ENCODE measurements at regions not wholly inside any gene's neighbourhood (a gene's known extent, or its start where the extent isn't known, plus 50 kb on each side); places are given as distances from the start of the nearest gene placed in this dataset.

- Histone ChIP-seq H3K9me2 (ENCODE audit: insufficient read depth) (no peaks in the 10 kb centered on the region), H3K9me3 (ENCODE audit: insufficient read depth, low read depth) (no peaks in the 10 kb centered on the region), H3K79me2 (ENCODE audit: low read depth) (no peaks in the 10 kb centered on the region), H3K36me3 (ENCODE audit: low read depth) (no peaks in the 10 kb centered on the region), H4K20me1 (ENCODE audit: insufficient read depth) (no peaks in the 10 kb centered on the region), H3K4me3 (no peak overlapping the region), H3K4me2 (no peak overlapping the region), H3K27ac (no peak overlapping the region), H3F3A (ENCODE audit: insufficient read depth, low read depth) (no peaks in the 10 kb centered on the region), H2AFZ (no peak overlapping the region), H3K27me3 (ENCODE audit: insufficient read depth, low read depth) (no peaks in the 10 kb centered on the region), H3K4me1 (replicated peaks; ENCODE audit: insufficient read depth) (no peaks in the 10 kb centered on the region)
- DNase-seq, result no peak
- ChIA-PET CTCF (no interaction called here), POLR2A (ENCODE audit: unreplicated experiment) (interaction anchor here (0.6 kb wide), 1 partner anchor 79 kb away, joined by 3 read pairs; no protein-coding TSS in a partner anchor)
- intact Hi-C loops (cut with micrococcal nuclease; ENCODE audit: unreplicated experiment), result no loop called here
- no TSS peak for BruUV-seq (replicated peaks)
- TF ChIP-seq EZH2 (IDR thresholded peaks at IDR 0.05; ENCODE audit: low read depth), result no peak
- no peak for TF ChIP-seq CTCF (conservative IDR thresholded peaks at IDR 0.05)
Observed at GRCh38 chr9:19732441-19732951, 56.3 kb downstream of the SLC24A2 start.

GRCh38 chr9:19728101-19728500, 60.7 kb downstream of the SLC24A2 start:
- no peak overlapping the region for H3K4me2 ChIP-seq
- no peak overlapping the region for H2AFZ ChIP-seq
- ChIA-PET CTCF (no interaction called here), POLR2A (ENCODE audit: unreplicated experiment) (no interaction called here)
- BruUV-seq (replicated peaks), result no TSS peak
- H3K4me1 ChIP-seq (replicated peaks; ENCODE audit: insufficient read depth), result no peaks in the 10 kb centered on the region
- H3K79me2 ChIP-seq (ENCODE audit: low read depth), result no peaks in the 10 kb centered on the region
- no peaks in the 10 kb centered on the region for H3K9me2 ChIP-seq (ENCODE audit: insufficient read depth)
- no peaks in the 10 kb centered on the region for H4K20me1 ChIP-seq (ENCODE audit: insufficient read depth)
- no peak for TF ChIP-seq CTCF (conservative IDR thresholded peaks at IDR 0.05)
- TF ChIP-seq EZH2 (IDR thresholded peaks at IDR 0.05; ENCODE audit: low read depth), result no peak
- no peaks in the 10 kb centered on the region for H3K27me3 ChIP-seq (ENCODE audit: insufficient read depth, low read depth)
- no peaks in the 10 kb centered on the region for H3K9me3 ChIP-seq (ENCODE audit: insufficient read depth, low read depth)
- intact Hi-C loops (cut with micrococcal nuclease; ENCODE audit: unreplicated experiment), result no loop called here
- DNase-seq, result no peak
- no peaks in the 10 kb centered on the region for H3F3A ChIP-seq (ENCODE audit: insufficient read depth, low read depth)
- no peak overlapping the region for H3K27ac ChIP-seq
- H3K36me3 ChIP-seq (ENCODE audit: low read depth), result no peaks in the 10 kb centered on the region
- H3K4me3 ChIP-seq, result no peak overlapping the region

- no peak overlapping the region for H3K4me2 ChIP-seq
- no peaks in the 10 kb centered on the region for H3K9me3 ChIP-seq (ENCODE audit: insufficient read depth, low read depth)
- POLR2A ChIA-PET (ENCODE audit: unreplicated experiment), result no interaction called here
- H3K36me3 ChIP-seq (ENCODE audit: low read depth), result no peaks in the 10 kb centered on the region
- no peak for TF ChIP-seq CTCF (conservative IDR thresholded peaks at IDR 0.05)
- TF ChIP-seq EZH2 (IDR thresholded peaks at IDR 0.05; ENCODE audit: low read depth), result no peak
- intact Hi-C loops (cut with micrococcal nuclease; ENCODE audit: unreplicated experiment), result no loop called here
- no peaks in the 10 kb centered on the region for H3K9me2 ChIP-seq (ENCODE audit: insufficient read depth)
- no peaks in the 10 kb centered on the region for H3K27me3 ChIP-seq (ENCODE audit: insufficient read depth, low read depth)
- no peaks in the 10 kb centered on the region for H3K4me1 ChIP-seq (replicated peaks; ENCODE audit: insufficient read depth)
- H3K79me2 ChIP-seq (ENCODE audit: low read depth), result no peaks in the 10 kb centered on the region
- no peak overlapping the region for H2AFZ ChIP-seq
- no peak overlapping the region for H3K27ac ChIP-seq
- DNase-seq, result no peak
- CTCF ChIA-PET, result no interaction called here
- no peaks in the 10 kb centered on the region for H3F3A ChIP-seq (ENCODE audit: insufficient read depth, low read depth)
- H3K4me3 ChIP-seq, result no peak overlapping the region
- no peaks in the 10 kb centered on the region for H4K20me1 ChIP-seq (ENCODE audit: insufficient read depth)
- no TSS peak for BruUV-seq (replicated peaks)
Observed at GRCh38 chr9:19725970-19726369, 62.9 kb downstream of the SLC24A2 start.

Data from PC-9 (cell line).